ENCODE measurements at regions not wholly inside any gene's neighbourhood (a gene's known extent, or its start where the extent isn't known, plus 50 kb on each side); places are given as distances from the start of the nearest gene placed in this dataset.

DNA sequence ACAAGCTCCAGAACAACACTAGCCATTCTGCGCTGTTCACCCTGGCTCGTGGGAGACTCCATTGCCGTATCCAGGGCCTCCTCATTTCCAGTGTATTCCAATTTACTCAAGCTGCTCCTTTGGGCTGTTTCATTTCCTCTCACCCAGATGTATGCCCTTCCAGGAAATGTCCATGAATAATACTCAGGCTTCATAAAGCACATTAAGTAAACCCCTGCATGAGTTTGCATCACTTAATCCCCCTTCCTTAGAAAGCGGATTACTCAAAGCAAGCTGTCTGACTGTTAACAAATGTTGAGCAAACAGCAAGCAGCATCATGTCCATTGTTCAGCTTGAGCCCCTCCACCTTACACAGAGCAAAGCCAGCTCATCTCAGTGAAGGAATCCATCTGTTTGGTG, 403.6 kb upstream of the PBX1 start:
- TF ChIP-seq EZH2phosphoT487 (IDR thresholded peaks at IDR 0.05; ENCODE audit: insufficient read depth, low read depth) (no peak), EZH2 (IDR thresholded peaks at IDR 0.05; ENCODE audit: insufficient read depth, poor library complexity, severe bottlenecking) (no peak)
